ENCODE measurements at regions not wholly inside any gene's neighbourhood (a gene's known extent, or its start where the extent isn't known, plus 50 kb on each side); places are given as distances from the start of the nearest gene placed in this dataset.

- POLR2A ChIA-PET, result no interaction called here
These were observed 267.2 kb upstream of the CDH5 start for GRCh38 chr16:66099306-66099705.

More at GRCh38 chr16:66099306-66099705, 267.2 kb upstream of the CDH5 start:
- H3K27ac ChIP-seq (ENCODE audit: low read depth, low read length), result no peak overlapping the region
- H3K79me2 ChIP-seq (ENCODE audit: insufficient read depth, low read length), result no peaks in the 10 kb centered on the region
- no peaks in the 10 kb centered on the region for H3K4me1 ChIP-seq (ENCODE audit: control insufficient read depth in 1 of 2, insufficient read depth in 2 of 2, low read length in 2 of 2)
- TF ChIP-seq SIN3A (IDR thresholded peaks at IDR 0.05; ENCODE audit: low read depth) (no peak), SRF (IDR thresholded peaks at IDR 0.05; ENCODE audit: low read depth) (no peak), CEBPB (IDR thresholded peaks at IDR 0.05; ENCODE audit: low read depth) (no peak), ZNF274 (IDR thresholded peaks at IDR 0.05; ENCODE audit: low read depth, low read length) (no peak), ATF3 (IDR thresholded peaks at IDR 0.05) (no peak), POLR2A (IDR thresholded peaks at IDR 0.05; ENCODE audit: borderline replicate concordance, extremely low read depth, insufficient read depth, insufficient read length) (no peak), REST (IDR thresholded peaks at IDR 0.05; ENCODE audit: low read depth) (no peak), ZBTB33 (IDR thresholded peaks at IDR 0.05; ENCODE audit: extremely low read depth, insufficient replicate concordance, low read length) (no peak), POLR2AphosphoS5 (IDR thresholded peaks at IDR 0.05; ENCODE audit: low read depth, low read length) (no peak), SP1 (IDR thresholded peaks at IDR 0.05; ENCODE audit: low read depth) (no peak), EZH2 (IDR thresholded peaks at IDR 0.05) (no peak)
- no peak for DNase-seq (ENCODE audit: low read depth, low spot score)
- no peak overlapping the region for H3K9ac ChIP-seq (ENCODE audit: low read length)
- no peak overlapping the region for H2AFZ ChIP-seq (ENCODE audit: low read depth, low read length, poor library complexity, severe bottlenecking)
- intact Hi-C loops (cut with micrococcal nuclease), result no loop called here
- no peak for ATAC-seq
- H3K36me3 ChIP-seq (ENCODE audit: control insufficient read depth in 1 of 2, insufficient read depth in 2 of 2, low read length in 2 of 2), result no peaks in the 10 kb centered on the region
- H3K9me3 ChIP-seq (ENCODE audit: control insufficient read depth in 1 of 2, insufficient read depth in 1 of 2, low read depth in 1 of 2, low read length in 2 of 2), result no peaks in the 10 kb centered on the region
- no peak overlapping the region for H3K4me3 ChIP-seq (replicated peaks in 1 of 2; ENCODE audit: low read depth in 1 of 2, low read length in 2 of 2)
- H3K4me2 ChIP-seq (ENCODE audit: low read length), result no peak overlapping the region
- H4K20me1 ChIP-seq (ENCODE audit: insufficient read depth), result no peaks in the 10 kb centered on the region
- peaks cover 11% of the 10 kb centered on the region for H3K27me3 ChIP-seq (ENCODE audit: insufficient read depth, low read length)
- no TSS peak for BruUV-seq (replicated peaks)
- no peaks in the 10 kb centered on the region for H3K9me2 ChIP-seq (ENCODE audit: insufficient read depth)
- CTCF ChIA-PET, result no interaction called here
- RAD21 ChIA-PET (ENCODE audit: low non-redundant PET in 1 of 2, low total read pairs in 2 of 2, uncharacterized antibody in 2 of 2, unreplicated experiment in 2 of 2), result no interaction called here
